ENCODE measurements at regions not wholly inside any gene's neighbourhood (a gene's known extent, or its start where the extent isn't known, plus 50 kb on each side); places are given as distances from the start of the nearest gene placed in this dataset.

- Histone ChIP-seq H3K4me3 (no peak overlapping the region), H3K27ac (replicated peaks) (no peak overlapping the region)
- intact Hi-C loops (cut with micrococcal nuclease): no loop called here
Measured at GRCh38 chr14:34203251-34203722, 252.4 kb upstream of the EGLN3 start.

DNA sequence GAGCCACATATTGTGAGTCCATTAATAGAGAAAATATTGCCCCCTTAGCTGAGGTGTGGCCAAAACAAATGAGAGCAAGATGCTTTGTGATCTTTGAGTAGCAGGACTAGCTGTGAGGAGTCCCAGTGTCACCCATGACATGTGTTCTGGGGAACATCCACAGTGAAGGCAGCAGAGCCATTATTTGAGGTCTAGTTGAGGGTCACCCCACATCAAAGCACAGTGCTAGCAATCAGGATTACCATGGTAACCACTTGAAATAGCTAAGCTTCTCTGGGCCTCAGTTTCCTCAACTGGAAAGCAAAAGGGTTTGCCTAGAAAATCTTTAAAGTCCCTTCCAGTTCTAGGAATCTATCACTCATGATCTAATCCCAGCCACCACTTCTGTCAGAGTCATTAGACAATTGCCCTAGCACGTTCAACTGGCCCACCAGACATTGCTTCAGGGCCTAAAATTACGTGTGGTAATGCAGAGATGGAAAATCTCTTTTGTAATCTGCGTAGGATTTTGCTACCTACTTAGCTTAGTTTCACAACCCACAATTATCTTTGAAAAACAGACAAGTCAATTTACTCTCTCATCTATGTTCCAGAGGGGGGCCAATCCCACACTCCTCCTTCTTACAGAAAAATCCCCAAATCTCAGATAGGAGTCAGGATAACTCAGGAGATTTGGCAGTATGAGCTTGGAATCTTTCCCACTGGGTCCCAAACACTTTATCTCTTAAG lies 251.2 kb upstream of the EGLN3 start:
- H3K9me3 ChIP-seq (replicated peaks): no peaks in the 10 kb centered on the region
- no peaks in the 10 kb centered on the region for H3K36me3 ChIP-seq
- H3K27me3 ChIP-seq (ENCODE audit: low read depth): no peaks in the 10 kb centered on the region
- H3K4me1 ChIP-seq: peaks cover 5% of the 10 kb centered on the region
- TF ChIP-seq, protein P1, sequence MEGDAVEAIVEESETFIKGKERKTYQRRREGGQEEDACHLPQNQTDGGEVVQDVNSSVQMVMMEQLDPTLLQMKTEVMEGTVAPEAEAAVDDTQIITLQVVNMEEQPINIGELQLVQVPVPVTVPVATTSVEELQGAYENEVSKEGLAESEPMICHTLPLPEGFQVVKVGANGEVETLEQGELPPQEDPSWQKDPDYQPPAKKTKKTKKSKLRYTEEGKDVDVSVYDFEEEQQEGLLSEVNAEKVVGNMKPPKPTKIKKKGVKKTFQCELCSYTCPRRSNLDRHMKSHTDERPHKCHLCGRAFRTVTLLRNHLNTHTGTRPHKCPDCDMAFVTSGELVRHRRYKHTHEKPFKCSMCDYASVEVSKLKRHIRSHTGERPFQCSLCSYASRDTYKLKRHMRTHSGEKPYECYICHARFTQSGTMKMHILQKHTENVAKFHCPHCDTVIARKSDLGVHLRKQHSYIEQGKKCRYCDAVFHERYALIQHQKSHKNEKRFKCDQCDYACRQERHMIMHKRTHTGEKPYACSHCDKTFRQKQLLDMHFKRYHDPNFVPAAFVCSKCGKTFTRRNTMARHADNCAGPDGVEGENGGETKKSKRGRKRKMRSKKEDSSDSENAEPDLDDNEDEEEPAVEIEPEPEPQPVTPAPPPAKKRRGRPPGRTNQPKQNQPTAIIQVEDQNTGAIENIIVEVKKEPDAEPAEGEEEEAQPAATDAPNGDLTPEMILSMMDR (IDR thresholded peaks at IDR 0.05; ENCODE audit: borderline replicate concordance): no peak
- no peak overlapping the region for H3K4me3 ChIP-seq
- H3K27ac ChIP-seq (replicated peaks): no peak overlapping the region
- intact Hi-C loops (cut with micrococcal nuclease): no loop called here
- no peak for DNase-seq

More at GRCh38 chr14:34203251-34203722, 252.4 kb upstream of the EGLN3 start:
- Histone ChIP-seq H3K4me1 (peaks cover 5% of the 10 kb centered on the region), H3K36me3 (no peaks in the 10 kb centered on the region), H3K27me3 (ENCODE audit: low read depth) (no peaks in the 10 kb centered on the region), H3K9me3 (replicated peaks) (no peaks in the 10 kb centered on the region)
- TF ChIP-seq, protein P1 (IDR thresholded peaks at IDR 0.05; ENCODE audit: borderline replicate concordance): no peak
- no peak for DNase-seq

DNA sequence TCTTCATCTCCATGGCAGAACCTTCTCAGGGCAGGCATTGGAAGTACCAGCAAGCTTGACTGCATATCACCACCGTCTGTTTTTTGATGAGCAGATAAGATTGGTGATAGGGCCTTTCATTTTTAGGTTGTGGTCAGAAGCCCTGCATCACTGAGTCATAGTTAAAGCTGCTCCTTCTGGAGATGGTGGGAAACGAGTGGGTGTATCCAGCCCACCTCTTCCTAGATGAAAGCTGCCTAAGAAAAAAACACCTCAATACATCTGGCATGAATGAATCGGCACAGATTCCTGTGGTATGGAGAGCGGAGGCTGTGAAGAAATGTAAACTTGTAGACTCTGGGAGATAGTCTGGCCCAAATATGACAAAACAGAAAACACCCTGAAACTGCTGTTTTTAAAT lies 248.7 kb upstream of the EGLN3 start:
- H3K27ac ChIP-seq (replicated peaks): no peak overlapping the region
- H3K36me3 ChIP-seq: no peaks in the 10 kb centered on the region
- intact Hi-C loops (cut with micrococcal nuclease): no loop called here
- H3K4me1 ChIP-seq: no peaks in the 10 kb centered on the region
- no peak for DNase-seq
- H3K4me3 ChIP-seq: no peak overlapping the region
- TF ChIP-seq, protein P1 (IDR thresholded peaks at IDR 0.05; ENCODE audit: borderline replicate concordance): no peak
- H3K9me3 ChIP-seq (replicated peaks): no peaks in the 10 kb centered on the region
- no peaks in the 10 kb centered on the region for H3K27me3 ChIP-seq (ENCODE audit: low read depth)

GRCh38 chr14:34198096-34198495 lies 247.2 kb upstream of the EGLN3 start:
- no peak overlapping the region for H3K4me3 ChIP-seq
- TF ChIP-seq, protein P1 (IDR thresholded peaks at IDR 0.05; ENCODE audit: borderline replicate concordance): no peak
- DNase-seq: no peak
- no peak overlapping the region for H3K27ac ChIP-seq (replicated peaks)
- intact Hi-C loops (cut with micrococcal nuclease): no loop called here
- H3K36me3 ChIP-seq: no peaks in the 10 kb centered on the region
- no peaks in the 10 kb centered on the region for H3K4me1 ChIP-seq
- H3K27me3 ChIP-seq (ENCODE audit: low read depth): no peaks in the 10 kb centered on the region
- H3K9me3 ChIP-seq (replicated peaks): no peaks in the 10 kb centered on the region

- Histone ChIP-seq H3K27ac (replicated peaks) (no peak overlapping the region), H3K27me3 (ENCODE audit: low read depth) (no peaks in the 10 kb centered on the region), H3K4me1 (no peaks in the 10 kb centered on the region), H3K4me3 (no peak overlapping the region), H3K9me3 (replicated peaks) (no peaks in the 10 kb centered on the region), H3K36me3 (no peaks in the 10 kb centered on the region)
- intact Hi-C loops (cut with micrococcal nuclease): no loop called here
- TF ChIP-seq, protein P1 (IDR thresholded peaks at IDR 0.05; ENCODE audit: borderline replicate concordance): no peak
- DNase-seq: no peak
Measured at GRCh38 chr14:34195964-34196363, 245.1 kb upstream of the EGLN3 start.

Measured in left ventricle myocardium inferior (tissue), 1 donor.